ENCODE measurements at regions not wholly inside any gene's neighbourhood (a gene's known extent, or its start where the extent isn't known, plus 50 kb on each side); places are given as distances from the start of the nearest gene placed in this dataset.
"Not testable (repeated sequence)": the region's sequence is repeated elsewhere in the genome, so short reads cannot be mapped to it uniquely, and the experiment has no call there.

- DNase-seq: no peak
Observed at GRCh38 chr10:9469663-9470205, 1415.2 kb downstream of the GATA3 start.

- no peak for DNase-seq
Observed at GRCh38 chr10:9470581-9470980, 1416.1 kb downstream of the GATA3 start.

GRCh38 chr10:9501944-9502343, 1447.5 kb downstream of the GATA3 start:
- DNase-seq: no peak

- DNase-seq: no peak
Observed at GRCh38 chr10:9504227-9504626, 1449.7 kb downstream of the GATA3 start.

GRCh38 chr10:9505546-9505945, 1451.1 kb downstream of the GATA3 start:
- no peak for DNase-seq

GRCh38 chr10:9508606-9509005, 1454.1 kb downstream of the GATA3 start:
- no peak for DNase-seq

GRCh38 chr10:9510626-9511025, 1456.1 kb downstream of the GATA3 start:
- DNase-seq: no peak

- DNase-seq: no peak
Observed at GRCh38 chr10:9515922-9516321, 1461.4 kb downstream of the GATA3 start.

GRCh38 chr10:9535744-9536143, 1481.3 kb downstream of the GATA3 start:
- DNase-seq: no peak

GRCh38 chr10:9545073-9545472, 1472.6 kb upstream of the CELF2 start:
- DNase-seq: no peak

GRCh38 chr10:9547936-9548904, 1469.5 kb upstream of the CELF2 start:
- DNase-seq: no peak

- DNase-seq: no peak
Observed at GRCh38 chr10:9550810-9551209, 1466.9 kb upstream of the CELF2 start.

GRCh38 chr10:9554321-9554720, 1463.4 kb upstream of the CELF2 start:
- DNase-seq: no peak

GRCh38 chr10:9560976-9561375, 1456.7 kb upstream of the CELF2 start:
- no peak for DNase-seq

- DNase-seq: no peak
Observed at GRCh38 chr10:9561821-9562505, 1455.7 kb upstream of the CELF2 start.

- DNase-seq: no peak
Observed at GRCh38 chr10:9577746-9578145, 1439.9 kb upstream of the CELF2 start.

- DNase-seq: no peak
Observed at GRCh38 chr10:9579110-9579705, 1438.5 kb upstream of the CELF2 start.

GRCh38 chr10:9582803-9583202, 1434.9 kb upstream of the CELF2 start:
- DNase-seq: not testable (repeated sequence)

- no peak for DNase-seq
Observed at GRCh38 chr10:9596368-9596920, 1421.2 kb upstream of the CELF2 start.

GRCh38 chr10:9602998-9603397, 1414.7 kb upstream of the CELF2 start:
- no peak for DNase-seq

GRCh38 chr10:9603972-9604371, 1413.7 kb upstream of the CELF2 start:
- DNase-seq: no peak

- DNase-seq: no peak
Observed at GRCh38 chr10:9605231-9605630, 1412.4 kb upstream of the CELF2 start.

GRCh38 chr10:9608602-9609001, 1409.1 kb upstream of the CELF2 start:
- DNase-seq: no peak
